Right forelimb (tissue), 1 donor: ENCODE measurements at regions not wholly inside any gene's neighbourhood (a gene's known extent, or its start where the extent isn't known, plus 50 kb on each side); places are given as distances from the start of the nearest gene placed in this dataset.

Source experiments
- DNase-seq: peaks from one replicate; pipeline ENCODE4 v3.0.0-alpha.2; 2018

DNA sequence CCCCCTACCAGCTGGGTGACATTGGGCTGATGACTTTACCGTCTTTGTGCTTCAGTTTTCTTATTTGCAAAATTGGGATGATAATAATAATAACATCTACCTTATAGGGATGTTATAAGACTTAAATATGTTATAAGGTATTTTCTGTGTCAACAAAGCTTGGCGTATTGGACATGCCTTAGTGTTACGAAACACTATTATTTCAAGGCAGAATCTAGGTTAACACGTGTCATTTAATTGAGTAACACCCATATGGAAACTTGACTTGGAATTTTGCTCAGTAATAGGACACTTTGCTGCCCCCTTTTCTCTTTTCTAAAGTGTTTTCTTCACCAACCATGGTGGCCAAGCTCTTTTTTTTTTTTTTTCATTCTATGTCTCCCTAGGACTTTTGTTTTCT is 294.2 kb upstream of the SALL1 start:
- no peak for DNase-seq

DNA sequence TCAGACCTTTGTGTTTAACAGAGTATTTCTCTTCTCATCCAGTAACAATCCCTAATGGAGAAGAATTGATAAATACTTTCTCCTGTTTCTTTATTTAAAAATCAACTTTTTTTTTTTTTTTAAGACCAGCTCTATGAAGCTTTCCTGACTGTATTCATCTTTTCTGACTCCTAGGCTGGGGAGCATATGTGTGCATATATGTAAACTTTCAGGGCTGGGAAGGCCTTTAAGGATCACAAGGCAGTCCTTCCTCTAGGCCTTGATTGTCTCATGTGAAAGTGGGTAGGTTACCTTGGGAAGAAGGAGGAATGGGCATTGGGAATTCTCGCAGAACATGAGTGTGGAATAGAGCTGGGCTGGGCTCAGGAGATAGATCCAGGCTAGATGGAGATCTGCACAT is 292.9 kb upstream of the SALL1 start:
- DNase-seq = no peak

DNA sequence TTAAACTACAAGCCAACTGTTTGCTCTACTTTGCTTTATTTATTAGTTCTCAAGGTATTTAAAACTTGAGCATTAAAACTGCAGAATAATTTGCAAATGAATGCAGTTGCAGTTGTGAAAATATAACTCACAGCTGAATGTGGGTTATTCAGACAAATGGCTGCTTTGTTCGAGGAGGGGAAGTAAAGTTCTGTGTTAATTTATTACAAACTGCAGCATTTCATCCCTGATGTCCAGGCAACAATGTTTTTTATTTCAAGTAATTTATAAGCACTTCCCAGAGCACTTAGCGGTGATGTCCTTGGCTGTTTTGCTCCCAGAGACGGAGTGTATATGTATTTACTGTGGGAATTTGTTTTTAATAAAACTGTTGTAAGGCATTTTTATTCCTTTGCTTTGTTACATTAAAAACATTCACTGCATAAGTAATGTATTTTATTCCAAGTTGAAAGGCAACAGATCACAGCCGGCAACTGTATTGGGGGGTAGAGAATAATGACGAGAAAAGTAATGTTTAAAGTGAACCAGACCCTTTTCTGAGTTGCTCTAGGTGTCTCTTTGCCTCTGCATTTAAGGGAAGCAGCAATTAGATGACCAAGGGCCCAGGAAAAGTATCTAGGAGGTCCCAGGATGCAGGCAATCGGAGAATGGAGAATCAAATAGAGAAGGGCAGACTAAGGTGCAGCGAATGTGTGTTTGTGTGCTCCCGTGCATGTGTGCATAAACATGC is 291.2 kb upstream of the SALL1 start:
- no peak for DNase-seq

DNA sequence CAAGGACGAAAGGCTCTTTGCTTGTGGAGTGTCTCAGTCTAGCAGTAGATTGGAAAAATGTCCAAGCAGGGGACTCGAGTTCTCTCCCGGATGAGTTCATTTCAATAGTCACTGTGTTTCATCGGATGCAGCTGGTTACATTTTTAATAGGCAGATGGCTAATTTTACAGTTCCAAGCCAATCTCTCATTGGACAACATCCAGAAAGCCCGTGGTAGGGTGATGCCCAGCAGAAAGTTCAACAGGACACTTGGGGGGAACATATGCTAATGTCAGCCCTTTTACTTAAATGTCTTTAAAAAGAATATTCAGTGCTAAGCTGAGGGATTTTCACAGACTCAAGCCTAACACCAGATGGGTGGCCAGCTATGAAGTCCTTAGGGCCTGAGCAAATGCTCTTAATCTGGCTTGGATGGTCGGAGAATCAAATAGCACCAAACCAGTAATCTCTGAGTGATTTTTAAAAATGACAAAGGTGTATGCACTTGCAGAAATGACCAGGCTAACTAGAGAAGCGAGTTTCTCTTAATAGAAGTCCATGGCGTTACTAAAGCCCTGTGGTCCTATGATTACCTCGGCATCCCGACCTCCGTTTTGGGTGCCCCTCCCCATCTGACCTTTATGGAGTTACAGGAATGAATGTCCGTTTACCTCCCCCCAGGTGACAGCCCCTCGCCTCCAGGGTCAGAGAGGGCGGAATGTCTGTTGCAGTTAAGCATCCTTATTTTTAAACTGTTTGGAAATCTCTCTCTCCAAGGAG is 289.2 kb upstream of the SALL1 start:
- DNase-seq = no peak

DNA sequence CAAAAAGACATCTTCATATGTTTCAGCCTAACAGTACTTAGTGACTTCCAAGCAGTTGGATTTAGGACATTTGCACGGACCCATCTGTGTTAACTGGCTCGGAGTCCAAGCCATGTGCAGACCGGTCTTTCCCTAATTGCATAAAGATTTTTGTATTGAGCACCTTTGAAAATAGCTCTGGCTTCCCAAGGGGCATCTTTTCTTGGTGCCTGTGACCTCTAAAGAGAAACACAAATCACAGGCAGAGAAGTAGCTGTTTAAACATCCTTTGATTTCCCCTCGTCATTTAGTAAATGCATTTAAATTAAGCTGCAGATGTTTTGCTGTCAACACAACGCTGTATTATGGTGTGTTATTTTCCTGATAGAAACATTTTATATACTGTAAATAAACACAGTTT is 288.2 kb upstream of the SALL1 start:
- no peak for DNase-seq

DNA sequence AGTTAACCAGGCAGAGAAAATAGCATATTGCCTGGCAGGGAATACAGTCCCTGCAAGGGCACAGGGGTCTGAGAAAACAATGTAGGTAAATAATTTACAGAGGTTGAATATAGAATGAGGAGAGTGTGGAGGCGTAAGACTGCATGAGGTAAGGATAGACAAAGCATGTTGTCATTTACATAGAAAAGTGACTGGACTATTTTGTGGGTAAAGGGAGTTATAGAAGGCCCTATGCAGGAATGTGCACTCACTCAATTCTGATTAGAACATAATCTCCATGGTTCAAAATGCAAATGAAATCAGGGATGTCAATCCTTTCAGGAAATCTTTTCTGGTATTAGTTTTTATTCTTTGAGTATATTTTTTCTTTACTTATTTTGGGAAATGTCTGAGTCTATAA is 285.7 kb upstream of the SALL1 start:
- DNase-seq = no peak

DNA sequence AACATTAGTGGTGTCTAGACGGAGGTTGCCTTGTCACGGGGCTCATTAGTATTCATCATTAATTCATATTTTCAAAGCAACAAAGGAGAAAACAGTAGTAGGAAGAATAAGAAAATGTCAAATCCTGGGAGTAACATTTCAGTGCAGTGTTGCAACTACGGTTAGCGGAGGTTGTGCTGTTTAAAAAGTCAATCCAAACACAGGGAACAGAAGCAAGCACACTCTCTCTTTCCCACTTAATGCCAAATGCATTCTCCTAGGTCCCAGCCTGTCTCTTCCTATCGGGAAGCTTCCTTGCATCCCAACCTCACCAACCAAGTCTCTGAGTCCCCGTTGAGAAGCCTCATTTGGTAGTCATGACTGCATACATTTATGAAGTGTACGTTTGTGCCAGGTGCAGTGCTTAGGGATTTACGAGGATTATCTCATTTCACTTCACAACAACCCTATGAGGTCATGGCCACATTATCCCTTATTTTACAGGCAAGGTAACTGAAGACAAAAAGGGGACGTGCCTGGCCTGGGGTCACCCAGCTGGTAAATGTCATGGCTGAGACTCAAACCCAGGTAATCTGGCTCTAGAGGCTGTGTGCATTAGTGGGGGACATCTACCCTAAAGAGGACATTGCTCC is 283.6 kb upstream of the SALL1 start:
- no peak for DNase-seq

DNA sequence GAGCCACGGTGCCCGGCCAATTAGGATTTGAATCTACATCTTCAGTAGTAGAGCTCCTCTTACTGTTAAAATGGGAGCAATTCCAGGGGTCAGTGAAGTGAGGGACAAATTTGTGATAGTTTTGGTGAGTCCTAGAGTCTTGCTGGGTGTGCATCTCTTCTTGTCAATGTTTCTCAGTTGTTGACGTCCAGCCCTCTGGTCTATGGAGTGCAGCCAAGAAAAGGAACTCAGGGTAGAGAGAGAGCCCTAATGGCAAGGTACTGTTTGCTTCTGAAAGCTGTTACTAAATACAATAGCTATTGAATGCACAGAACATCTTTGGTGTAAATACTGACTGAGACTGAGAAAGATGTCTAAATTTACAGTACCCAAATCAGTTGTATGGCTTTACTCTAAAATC is 282.5 kb upstream of the SALL1 start:
- no peak for DNase-seq

DNA sequence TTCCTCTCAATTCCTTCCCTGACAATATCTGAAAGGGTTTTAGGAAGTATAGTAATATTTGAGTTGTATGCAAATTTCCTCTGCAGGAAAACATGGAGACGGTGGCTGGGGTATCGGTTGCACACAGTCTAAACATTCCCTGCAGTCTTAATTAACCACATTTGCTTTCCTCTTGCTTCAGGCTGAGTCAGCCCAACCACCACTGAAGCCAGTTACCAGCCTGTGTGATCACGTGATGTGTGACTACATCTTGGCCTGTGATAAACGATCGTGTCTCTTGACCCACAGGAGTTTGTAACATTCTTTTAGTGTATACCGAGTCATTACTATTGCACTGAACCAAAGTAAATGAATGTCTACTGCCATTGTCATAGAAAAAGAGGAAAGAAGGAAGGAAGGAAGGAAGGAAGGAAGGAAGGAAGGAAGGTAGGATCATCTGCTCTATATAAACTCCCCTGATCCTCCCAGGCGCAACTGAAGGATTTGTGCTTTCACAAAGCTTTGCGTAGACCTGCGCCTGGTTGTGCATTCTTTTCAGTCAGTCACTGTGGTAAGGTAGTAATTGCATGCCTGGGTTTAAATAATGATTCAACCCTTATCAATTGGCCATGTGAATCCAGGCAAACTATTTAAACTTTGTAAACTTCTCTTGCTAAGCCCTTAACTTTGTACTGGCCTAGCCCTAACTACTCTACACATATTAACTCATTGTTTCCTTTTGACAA is 280.6 kb upstream of the SALL1 start:
- DNase-seq = no peak

DNA sequence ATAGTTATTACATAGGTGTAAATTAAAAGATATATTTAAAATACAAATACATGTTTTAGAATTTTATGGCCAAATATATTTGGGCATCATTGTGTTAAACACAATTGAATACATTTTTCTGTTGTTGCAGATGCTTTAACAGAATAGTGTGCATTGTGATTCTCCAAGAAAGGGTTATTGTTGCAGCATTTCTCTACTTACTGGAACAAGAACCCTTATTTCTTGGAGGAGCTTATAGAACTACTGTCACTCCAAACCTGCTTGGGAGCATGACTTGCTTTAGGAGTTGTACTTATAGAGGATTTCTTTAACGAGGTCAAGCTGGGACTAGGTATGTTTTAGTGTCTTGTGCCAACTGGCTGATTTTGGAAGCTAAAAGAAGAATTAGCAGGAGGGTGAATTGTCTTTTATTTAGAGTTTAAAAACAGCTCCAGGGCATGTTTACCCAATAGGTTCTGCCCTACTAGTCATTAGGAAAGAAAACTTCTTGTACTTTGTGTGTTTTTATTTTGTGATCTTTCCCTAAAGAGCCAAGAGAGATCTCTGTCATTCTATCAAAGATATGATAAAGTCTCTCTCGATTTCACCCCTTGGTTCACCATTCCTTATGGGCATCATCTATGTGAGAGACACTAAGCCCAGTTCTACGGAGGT is 279.8 kb upstream of the SALL1 start:
- DNase-seq = no peak

DNA sequence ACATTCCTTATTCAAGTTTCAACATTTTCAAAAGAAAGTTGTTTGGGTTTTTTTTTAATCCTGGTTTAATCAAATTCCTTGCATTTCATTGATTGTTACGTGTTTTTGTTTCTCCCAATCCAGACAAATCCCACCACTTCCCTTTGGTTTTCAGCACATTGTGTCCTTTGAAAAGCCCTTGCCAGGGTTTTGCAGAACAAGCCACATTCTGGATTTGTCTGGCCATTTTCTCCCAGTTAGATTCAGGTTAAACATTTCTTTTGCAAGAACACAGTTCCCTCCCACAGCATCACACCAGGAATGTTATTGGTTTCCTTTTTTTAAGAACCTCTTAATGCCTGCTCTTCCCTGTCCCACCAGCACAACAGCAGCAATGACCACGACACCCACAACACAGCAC is 278.0 kb upstream of the SALL1 start:
- DNase-seq = no peak

DNA sequence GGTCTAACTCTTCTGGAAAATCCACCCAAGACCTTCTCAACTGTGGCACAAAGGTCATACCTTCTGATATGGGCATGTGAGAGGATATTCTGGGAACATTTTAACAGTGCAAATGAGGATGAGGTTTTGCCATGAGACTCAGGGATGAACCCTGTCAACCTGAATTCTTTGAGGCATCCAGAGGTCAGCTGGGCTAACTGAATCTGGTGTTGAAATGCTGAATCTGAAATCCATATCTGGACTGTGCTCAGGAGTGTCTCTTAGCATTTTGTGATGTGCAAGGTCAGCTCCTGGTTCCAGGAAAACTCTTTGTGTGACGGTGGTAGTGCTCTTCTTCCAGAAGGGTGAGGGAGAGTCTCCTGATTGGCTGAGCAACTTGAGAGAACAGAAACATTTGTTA is 276.0 kb upstream of the SALL1 start:
- DNase-seq = no peak

DNA sequence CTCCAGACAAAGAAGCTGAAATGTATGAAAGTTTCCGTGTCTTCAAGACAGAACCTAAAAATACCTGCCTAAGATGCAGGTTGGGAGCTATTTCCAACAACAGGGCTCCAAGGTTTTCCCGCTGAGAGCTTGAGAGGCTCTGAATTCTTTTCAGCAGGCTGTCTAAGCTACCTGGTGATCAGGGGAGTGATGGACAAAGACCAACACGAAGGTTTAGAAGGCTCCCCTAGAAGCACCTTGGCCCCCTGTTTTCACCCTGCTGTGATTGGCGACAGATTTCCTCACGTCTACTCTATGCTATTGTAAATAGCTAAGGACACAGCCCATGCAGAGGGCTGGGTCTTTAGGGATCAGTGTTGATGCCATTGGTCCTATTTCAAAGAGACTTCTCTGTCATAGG is 275.2 kb upstream of the SALL1 start:
- DNase-seq = no peak

DNA sequence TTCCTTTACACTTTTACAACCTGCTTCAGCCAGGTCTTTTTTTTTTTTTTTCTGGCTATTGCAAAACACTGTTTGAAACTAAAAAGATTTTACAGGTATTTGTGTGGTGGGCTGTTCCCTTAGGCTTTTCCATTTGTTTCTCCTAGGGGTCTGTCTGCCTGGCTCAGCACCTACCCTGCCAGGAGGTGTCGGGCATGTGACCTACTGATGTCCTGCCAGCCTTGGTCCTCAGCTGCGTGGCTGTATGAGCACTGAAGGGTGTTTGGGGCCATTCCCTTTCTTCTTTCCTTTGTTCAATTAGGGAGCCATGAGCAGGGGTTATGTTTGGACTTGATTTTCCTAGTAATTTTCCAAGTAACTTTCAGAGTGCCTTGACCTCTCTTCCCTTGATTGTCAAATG is 269.2 kb upstream of the SALL1 start:
- DNase-seq = no peak

DNA sequence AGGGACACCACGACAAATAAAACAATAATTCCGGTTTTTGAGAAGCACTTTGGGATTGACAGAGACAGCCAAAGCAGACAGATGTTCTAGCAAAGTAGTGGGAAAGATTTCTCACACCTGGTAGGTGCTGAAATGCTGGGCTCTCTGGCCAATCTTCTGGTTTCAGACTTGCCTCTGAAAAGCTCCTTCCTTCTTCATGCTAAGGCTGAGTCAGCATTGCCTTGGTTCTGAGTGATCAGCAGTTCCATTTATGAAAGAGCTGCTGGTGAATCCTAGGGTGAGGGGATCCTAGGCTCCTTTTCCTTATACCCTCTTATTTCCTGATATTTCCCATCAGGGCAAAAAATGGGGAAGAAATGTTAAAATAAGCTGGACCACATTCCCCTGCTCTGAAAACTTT is 268.7 kb upstream of the SALL1 start:
- DNase-seq = no peak

DNA sequence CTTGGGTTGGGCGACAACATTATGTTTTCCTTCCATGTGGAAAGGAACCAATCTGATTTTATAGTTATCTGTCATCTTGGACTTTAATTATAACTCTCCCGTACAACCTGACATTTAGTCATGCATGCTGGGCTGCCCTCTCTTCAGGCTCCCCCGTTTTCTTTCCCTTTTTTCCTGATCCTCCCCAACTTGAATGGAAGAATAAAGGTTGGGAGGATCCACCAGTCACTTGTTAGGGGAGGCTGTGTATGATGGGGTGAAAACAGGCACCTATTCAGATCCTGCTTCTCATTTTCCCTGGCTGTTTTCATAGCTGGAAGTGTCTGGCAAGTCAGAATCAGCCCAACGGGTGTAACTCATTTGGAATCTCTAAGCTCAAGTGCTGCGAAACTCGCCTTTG is 267.2 kb upstream of the SALL1 start:
- DNase-seq = no peak

DNA sequence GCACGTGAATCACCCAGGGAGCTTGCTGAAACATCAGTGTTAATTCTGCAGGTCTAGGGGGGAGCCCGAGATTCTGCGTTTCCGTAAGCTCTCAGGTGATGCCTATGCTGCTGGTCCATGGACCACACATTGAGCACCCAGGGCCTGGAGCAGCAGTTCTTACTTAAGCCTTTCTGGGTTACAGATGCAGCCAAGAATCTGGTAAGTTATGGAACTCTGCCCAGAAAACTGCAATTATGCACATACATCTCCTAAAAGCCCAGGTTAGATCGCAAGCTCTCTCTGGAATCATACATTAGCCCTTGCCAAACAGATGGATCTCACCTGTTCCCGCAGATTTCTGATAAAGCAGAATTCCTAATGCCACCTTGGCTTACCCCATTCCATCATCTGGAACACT is 265.9 kb upstream of the SALL1 start:
- DNase-seq = no peak

DNA sequence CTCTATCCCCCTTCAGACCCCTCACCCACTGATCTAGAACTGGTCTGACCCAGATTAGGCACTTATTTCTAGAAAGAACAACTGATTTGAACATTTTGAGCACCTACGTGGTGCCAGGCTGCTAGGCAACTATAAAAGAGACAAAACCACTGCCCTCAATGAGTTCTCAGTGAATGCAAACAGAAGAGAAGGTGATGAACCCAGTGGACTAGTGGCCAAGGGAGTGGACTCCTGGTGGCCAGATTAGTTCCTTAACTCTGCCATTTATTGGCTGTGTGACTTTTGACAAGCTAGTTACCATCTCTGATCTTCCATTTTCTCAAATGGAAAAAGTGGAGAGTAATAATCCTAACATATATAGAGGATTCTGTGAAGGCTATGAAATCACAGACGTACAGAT is 259.1 kb upstream of the SALL1 start:
- no peak for DNase-seq

DNA sequence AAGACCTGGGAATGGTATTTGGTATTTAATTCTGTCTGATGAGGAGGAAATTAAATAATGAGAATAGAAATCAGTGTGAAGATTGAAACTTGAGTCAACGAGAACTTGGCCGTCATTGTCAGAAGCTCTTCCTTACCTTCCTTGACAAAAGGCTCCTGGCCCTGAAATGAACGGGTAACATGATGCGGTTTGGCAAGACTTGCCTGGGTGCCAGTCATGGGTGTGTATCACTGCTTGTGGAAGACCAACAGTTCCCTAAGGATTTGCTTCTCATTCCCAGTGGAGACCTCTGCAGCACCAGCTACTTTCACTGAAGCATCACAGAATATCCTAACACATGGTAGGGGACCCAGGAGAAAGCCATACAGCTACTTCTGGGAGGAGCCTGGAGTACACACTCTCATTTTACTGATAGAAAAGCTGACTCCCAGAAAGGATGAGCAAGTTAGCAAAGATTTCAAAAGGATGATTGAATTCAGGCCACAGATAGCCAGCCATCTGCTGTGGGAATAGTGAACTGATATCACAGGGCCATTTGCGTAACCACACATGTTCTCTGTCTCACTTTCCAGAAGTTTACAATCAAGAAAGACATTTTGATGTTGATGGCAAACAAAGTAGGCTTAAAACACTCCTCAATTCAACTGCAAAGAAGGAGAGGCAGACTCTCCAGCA is 258.1 kb upstream of the SALL1 start:
- no peak for DNase-seq

DNA sequence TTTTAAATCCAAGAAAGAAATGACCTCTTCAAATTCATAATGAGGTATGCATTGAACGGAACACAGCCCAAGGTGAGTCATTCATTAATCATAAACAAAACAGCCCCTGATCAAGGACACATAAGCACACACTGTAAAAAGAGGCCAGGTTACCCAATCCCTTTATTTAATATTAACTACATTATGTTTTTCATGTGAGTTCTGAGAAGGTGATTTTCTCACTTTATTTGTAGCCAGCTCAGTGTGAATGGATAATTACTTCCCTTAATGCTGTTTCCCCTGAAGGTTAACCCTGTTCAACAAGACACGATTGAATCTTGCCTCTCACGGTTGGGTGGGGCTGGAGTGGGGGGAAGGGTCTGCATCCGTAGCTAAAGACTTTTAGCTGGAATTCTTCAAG is 257.3 kb upstream of the SALL1 start:
- no peak for DNase-seq

DNA sequence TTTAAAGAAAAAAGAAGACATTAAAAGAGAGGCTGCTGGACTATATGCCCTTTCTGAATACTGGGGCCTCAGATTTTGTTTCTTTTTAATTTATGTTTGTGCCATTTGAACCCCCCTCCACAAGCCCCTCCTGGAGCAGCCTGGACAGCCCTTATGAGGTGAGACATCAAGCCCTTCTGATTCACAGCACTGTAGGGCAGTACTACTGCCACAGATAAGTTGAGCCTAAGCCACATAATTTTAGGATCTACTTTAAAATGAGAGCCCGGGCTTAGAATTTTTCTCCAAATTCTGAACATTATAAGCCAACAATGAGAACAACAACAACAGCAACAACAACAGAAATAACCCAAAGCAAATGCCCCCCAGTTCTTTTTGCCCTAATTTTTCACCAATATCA is 256.9 kb upstream of the SALL1 start:
- DNase-seq = no peak

DNA sequence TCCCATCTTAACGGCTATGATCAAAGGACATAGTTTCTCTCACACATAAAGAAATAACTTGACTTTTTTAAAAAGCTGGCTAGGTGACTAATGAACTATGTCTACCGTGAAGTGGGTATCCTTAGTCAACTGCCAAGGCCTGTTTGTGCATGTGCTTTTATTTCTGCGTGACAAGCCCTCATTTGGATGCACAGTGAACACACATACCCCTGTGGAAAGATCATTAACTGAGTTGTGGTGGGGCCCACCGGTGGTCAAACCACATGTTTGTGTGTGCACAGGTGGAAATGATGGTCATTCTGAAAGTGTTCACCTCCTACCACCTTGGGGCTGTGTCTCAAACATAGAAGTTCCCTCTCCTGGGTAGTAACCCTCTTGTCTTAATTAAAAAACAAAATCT is 256.1 kb upstream of the SALL1 start:
- no peak for DNase-seq

DNA sequence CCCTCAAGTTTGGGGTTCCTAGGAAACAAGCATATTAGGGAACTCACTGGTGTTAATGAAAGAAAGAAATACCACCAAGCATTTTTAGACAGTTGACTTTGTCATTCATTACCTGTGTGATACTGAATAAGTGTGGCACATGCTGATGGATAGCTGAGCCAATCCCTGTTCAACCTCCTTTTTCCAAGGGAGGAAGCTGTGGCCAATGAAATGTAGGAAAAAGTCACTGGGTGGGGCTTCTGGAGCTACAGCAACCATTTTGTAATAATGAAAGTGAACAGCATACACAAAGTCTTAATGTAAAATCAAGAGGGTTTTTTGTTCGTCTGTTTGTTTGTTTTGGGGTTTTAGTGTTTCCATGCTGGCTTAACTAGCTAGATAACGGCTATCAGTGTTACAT is 254.3 kb upstream of the SALL1 start:
- DNase-seq = no peak
